SU-DHL-6 (cell line): ENCODE measurements at regions not wholly inside any gene's neighbourhood (a gene's known extent, or its start where the extent isn't known, plus 50 kb on each side); places are given as distances from the start of the nearest gene placed in this dataset.
"Not testable (repeated sequence)": the region's sequence is repeated elsewhere in the genome, so short reads cannot be mapped to it uniquely, and the experiment has no call there.

Experiments used
- H2AFZ ChIP-seq: fragments of 200-600 bp; sonication (generic); 2 replicates; pipeline ENCODE4 v1.6.1; 2014; ENCODE audit warnings: low read depth, mild to moderate bottlenecking, moderate library complexity, mixed read lengths, antibody characterized with exemption, low read length; ENCODE audit not compliant: severe bottlenecking
- H3F3A ChIP-seq: fragments of 200-600 bp; shearing (Covaris generic); 2 replicates; pipeline ENCODE4 v1.6.0; 2016; ENCODE audit warnings: antibody characterized with exemption, mild to moderate bottlenecking; ENCODE audit not compliant: insufficient read depth
- H3K27ac ChIP-seq: fragments of 200-600 bp; sonication (generic); 2 replicates; pipeline ENCODE4 v1.5.1; 2016; ENCODE audit warnings: low read depth, mild to moderate bottlenecking, low read length, moderate library complexity, mixed read lengths
- H3K27me3 ChIP-seq: fragments of 200-600 bp; sonication (generic), shearing (Covaris generic); 2 replicates; pipeline ENCODE4 v1.6.0; 2014; ENCODE audit warnings: mild to moderate bottlenecking, low read length
- H3K36me3 ChIP-seq: fragments of 200-600 bp; sonication (generic); 2 replicates; pipeline ENCODE4 v1.6.1; 2014; ENCODE audit warnings: mild to moderate bottlenecking, low read length, mixed read lengths
- H3K4me2 ChIP-seq: fragments of 300-600, 200-600 bp; shearing (Covaris generic), sonication (generic); 2 replicates; pipeline ENCODE4 v1.6.0; 2014; ENCODE audit warnings: low read length, low read depth, mild to moderate bottlenecking; ENCODE audit not compliant: poor library complexity, severe bottlenecking
- H3K4me3 ChIP-seq: fragments of 200-600 bp; sonication (generic); 2 replicates; pipeline ENCODE4 v1.5.1; 2014; ENCODE audit warnings: antibody characterized with exemption, low read length, mild to moderate bottlenecking, mixed read lengths; ENCODE audit not compliant: insufficient read depth, poor library complexity, severe bottlenecking
- H3K79me2 ChIP-seq: fragments of 200-600 bp; sonication (generic); 2 replicates; pipeline ENCODE4 v1.6.1; 2014; ENCODE audit warnings: mild to moderate bottlenecking, low read length, moderate library complexity; ENCODE audit not compliant: insufficient read depth
- H3K9ac ChIP-seq: fragments of 200-600 bp; sonication (generic); 2 replicates; pipeline ENCODE4 v1.7.0; 2014; ENCODE audit warnings: mild to moderate bottlenecking, low read length
- H3K9me2 ChIP-seq: fragments of 200-600 bp; sonication (generic); replicated peaks from 2 replicates; pipeline ENCODE4 v1.6.1; 2014; ENCODE audit warnings: low read length; ENCODE audit not compliant: insufficient read depth
- H3K9me3 ChIP-seq: fragments of 200-600 bp; sonication (generic); 2 replicates; pipeline ENCODE4 v1.6.1; 2014; ENCODE audit warnings: low read length, mixed read lengths; ENCODE audit not compliant: insufficient read depth
- H4K20me1 ChIP-seq: fragments of 200-600 bp; sonication (generic); 2 replicates; pipeline ENCODE4 v1.6.1; 2014; ENCODE audit warnings: low read depth, mild to moderate bottlenecking, antibody characterized with exemption, low read length, moderate library complexity, mixed read lengths
- CTCF ChIP-seq: fragments of 200-600 bp; sonication (generic); IDR thresholded peaks from one replicate; pipeline ENCODE4 v1.5.1; 2017; ENCODE audit warnings: antibody characterized with exemption, mild to moderate bottlenecking, low read length, moderate library complexity; ENCODE audit not compliant: insufficient read depth, poor library complexity, severe bottlenecking
- EZH2phosphoT487 ChIP-seq: fragments of 200-600 bp; sonication (generic), shearing (Covaris generic); conservative IDR thresholded peaks from 2 replicates; pipeline ENCODE4 v1.6.1; 2018; ENCODE audit warnings: mild to moderate bottlenecking, antibody characterized with exemption, low read length, moderate library complexity, mixed read lengths

GRCh38 chr9:13804532-13804931 lies 509.4 kb downstream of the NFIB start:
- Histone ChIP-seq H4K20me1 (no peaks in the 10 kb centered on the region), H3K9me2 (no peaks in the 10 kb centered on the region; the same call in 1 of the 2 replicates), H3K36me3 (no peaks in the 10 kb centered on the region), H2AFZ (no peak overlapping the region), H3K27ac (no peak overlapping the region), H3K4me3 (no peak overlapping the region), H3K9me3 (no peaks in the 10 kb centered on the region), H3K9ac (no peak overlapping the region), H3K27me3 (no peaks in the 10 kb centered on the region), H3K4me2 (no peak overlapping the region), H3F3A (no peaks in the 10 kb centered on the region), H3K79me2 (no peaks in the 10 kb centered on the region)
- no peak for TF ChIP-seq EZH2phosphoT487
- TF ChIP-seq CTCF: no peak

GRCh38 chr9:13800776-13801175 lies 513.2 kb downstream of the NFIB start:
- Histone ChIP-seq H3K27ac (no peak overlapping the region), H3K9me2 (no peaks in the 10 kb centered on the region), H3K9me3 (no peaks in the 10 kb centered on the region), H3K4me2 (no peak overlapping the region), H2AFZ (no peak overlapping the region), H3K27me3 (no peaks in the 10 kb centered on the region), H4K20me1 (no peaks in the 10 kb centered on the region), H3K9ac (no peak overlapping the region), H3K79me2 (no peaks in the 10 kb centered on the region), H3F3A (no peaks in the 10 kb centered on the region), H3K4me3 (no peak overlapping the region), H3K36me3 (no peaks in the 10 kb centered on the region)
- TF ChIP-seq CTCF: no peak
- TF ChIP-seq EZH2phosphoT487: no peak

- H3K9me2 ChIP-seq, H3K36me3 ChIP-seq, H3K27me3 ChIP-seq, H4K20me1 ChIP-seq, H3F3A ChIP-seq, H3K4me3 ChIP-seq, H2AFZ ChIP-seq, H3K27ac ChIP-seq, H3K9me3 ChIP-seq, H3K79me2 ChIP-seq, H3K4me2 ChIP-seq, H3K9ac ChIP-seq: not testable (repeated sequence)
Measured at GRCh38 chr9:13797701-13798100, 516.2 kb downstream of the NFIB start.

GRCh38 chr9:13791816-13792215 lies 512.3 kb upstream of the MPDZ start:
- Histone ChIP-seq H3K9ac (no peak overlapping the region), H4K20me1 (no peaks in the 10 kb centered on the region), H3K36me3 (no peaks in the 10 kb centered on the region), H3K4me3 (no peak overlapping the region), H3F3A (no peaks in the 10 kb centered on the region), H3K27me3 (no peaks in the 10 kb centered on the region), H3K27ac (no peak overlapping the region), H3K9me2 (no peaks in the 10 kb centered on the region), H3K4me2 (no peak overlapping the region), H3K79me2 (no peaks in the 10 kb centered on the region), H3K9me3 (no peaks in the 10 kb centered on the region), H2AFZ (no peak overlapping the region)
- TF ChIP-seq EZH2phosphoT487: no peak
- no peak for TF ChIP-seq CTCF
